Tibial nerve (tissue), 4 donors: ENCODE measurements at regions not wholly inside any gene's neighbourhood (a gene's known extent, or its start where the extent isn't known, plus 50 kb on each side); places are given as distances from the start of the nearest gene placed in this dataset.

Experiments used
- CTCF ChIP-seq, 5 experiments: fragments of 200-600 bp in 3 of 5; fragments of 450-650 bp in 2 of 5; sonication (generic) in 3 of 5; IDR thresholded peaks; one replicate each; pipeline ENCODE4 v1.5.1; 2016 to 2019; ENCODE audit warnings: antibody characterized with exemption in 5 of 5, mild to moderate bottlenecking in 3 of 5, moderate library complexity in 2 of 5
- EP300 ChIP-seq, 2 donors: sonication (generic); formaldehyde crosslinking; IDR thresholded peaks; one replicate each; pipeline ENCODE4 v1.6.1; 2017; ENCODE audit warnings: antibody characterized with exemption in 2 of 2, mild to moderate bottlenecking in 1 of 2
- POLR2A ChIP-seq, 2 donors: fragments of 450-650 bp; IDR thresholded peaks; one replicate each; pipeline ENCODE4 v1.6.1; 2017; ENCODE audit warnings: antibody characterized with exemption in 2 of 2, mild to moderate bottlenecking in 2 of 2, moderate library complexity in 2 of 2

DNA sequence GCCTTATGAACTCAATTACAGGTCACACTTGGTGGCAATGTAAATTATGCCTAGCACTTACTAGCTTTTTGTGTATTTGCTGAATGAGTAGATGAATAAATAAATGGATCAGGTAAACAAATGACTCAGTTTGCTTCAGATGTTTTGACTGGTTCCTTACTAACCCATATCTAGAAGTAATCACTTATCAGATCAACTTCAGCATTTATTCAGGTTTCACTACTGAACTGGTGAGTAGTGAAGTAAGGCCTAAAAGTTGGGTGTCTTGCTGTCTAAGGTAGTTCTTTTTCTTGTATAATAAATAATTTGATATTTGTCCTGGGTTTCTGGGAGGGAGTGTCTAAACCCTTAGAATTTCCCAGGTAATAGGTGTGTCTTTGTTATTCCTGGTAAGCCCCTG is 205.0 kb downstream of the UXS1 start:
- TF ChIP-seq CTCF (IDR thresholded peaks at IDR 0.05), result no peak
- TF ChIP-seq POLR2A (IDR thresholded peaks at IDR 0.05), result no peak
- no peak for TF ChIP-seq EP300 (IDR thresholded peaks at IDR 0.05)
